H1 (cell line): ENCODE measurements at regions not wholly inside any gene's neighbourhood (a gene's known extent, or its start where the extent isn't known, plus 50 kb on each side); places are given as distances from the start of the nearest gene placed in this dataset.

Experiments
- CEBPB ChIP-seq: IDR thresholded peaks from 2 replicates; pipeline ENCODE4 v1.6.1; 2012; ENCODE audit warnings: low read depth, low read length
- CTBP2 ChIP-seq: IDR thresholded peaks from 2 replicates; pipeline ENCODE4 v1.7.0; 2011; ENCODE audit warnings: borderline replicate concordance, mild to moderate bottlenecking, moderate library complexity, mixed read lengths, low read length; ENCODE audit not compliant: insufficient read depth, insufficient read length
- GABPA ChIP-seq: IDR thresholded peaks from 2 replicates; pipeline ENCODE4 v1.6.1; 2011; ENCODE audit warnings: mild to moderate bottlenecking, low read length, moderate library complexity, borderline replicate concordance; ENCODE audit not compliant: insufficient read depth
- GTF2F1 ChIP-seq: IDR thresholded peaks from 2 replicates; pipeline ENCODE4 v1.6.1; 2012; ENCODE audit warnings: low read depth, low read length, improper control_type of control experiment, borderline replicate concordance

DNA sequence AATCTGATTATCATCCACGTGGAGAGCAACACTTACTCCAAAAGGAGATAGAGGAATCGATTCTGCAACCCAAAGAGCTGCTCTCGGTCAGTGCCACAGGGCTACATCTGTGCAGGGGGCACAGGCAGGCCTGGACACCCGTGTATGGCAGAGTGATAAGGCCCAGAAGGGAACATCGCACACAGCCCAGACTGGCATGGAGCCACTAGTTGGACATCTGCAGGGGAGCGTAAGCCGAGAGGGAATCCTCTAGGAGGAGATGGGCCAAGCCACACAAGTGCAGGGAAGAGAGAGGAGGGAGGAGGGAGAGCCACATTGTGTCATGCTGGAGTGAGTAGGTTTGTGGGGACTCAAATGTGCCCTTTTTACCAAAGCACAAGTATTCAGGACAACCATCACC, 50.4 kb upstream of the ENTPD6 start (continued):
- TF ChIP-seq GABPA (no peak), GTF2F1 (no peak), CTBP2 (no peak), CEBPB (no peak)
